Left kidney (tissue), 1 donor: ENCODE measurements at regions not wholly inside any gene's neighbourhood (a gene's known extent, or its start where the extent isn't known, plus 50 kb on each side); places are given as distances from the start of the nearest gene placed in this dataset.
"Not testable (repeated sequence)": the region's sequence is repeated elsewhere in the genome, so short reads cannot be mapped to it uniquely, and the experiment has no call there.

Source experiments
- DNase-seq: peaks from one replicate; pipeline ENCODE4 v3.0.0-alpha.2; 2013

- no peak for DNase-seq
Observed at GRCh38 chr2:52264911-52265310, 1233.0 kb upstream of the NRXN1 start.

- DNase-seq, result no peak
Observed at GRCh38 chr2:52264488-52264887, 1232.6 kb upstream of the NRXN1 start.

GRCh38 chr2:52260904-52261303 lies 1229.0 kb upstream of the NRXN1 start:
- no peak for DNase-seq

GRCh38 chr2:52258967-52259366 lies 1227.0 kb upstream of the NRXN1 start:
- not testable (repeated sequence) for DNase-seq

DNA sequence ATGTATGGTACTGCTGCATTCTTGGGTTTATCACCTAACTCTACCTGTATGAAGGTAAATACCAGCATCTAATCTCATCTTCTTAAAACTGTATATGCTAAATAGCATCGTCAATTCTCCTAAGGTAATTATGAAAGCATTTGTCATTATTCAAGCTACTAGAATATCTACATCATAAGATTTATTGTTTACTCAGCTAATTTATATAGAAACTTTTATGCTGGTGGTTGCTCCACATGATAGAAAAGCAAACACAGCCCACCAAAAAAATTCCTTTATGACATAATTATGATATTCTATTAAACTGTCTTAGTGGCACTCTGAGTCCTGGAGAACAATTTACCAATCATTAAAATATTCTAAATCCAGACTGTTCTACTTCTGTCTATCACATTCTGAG lies 1226.1 kb upstream of the NRXN1 start:
- no peak for DNase-seq

GRCh38 chr2:52253416-52253980 lies 1221.6 kb upstream of the NRXN1 start:
- no peak for DNase-seq

- DNase-seq, result no peak
Observed at GRCh38 chr2:52238782-52239181, 1206.8 kb upstream of the NRXN1 start.

- no peak for DNase-seq
Observed at GRCh38 chr2:52222128-52222527, 1190.2 kb upstream of the NRXN1 start.

GRCh38 chr2:52220393-52220792 lies 1188.5 kb upstream of the NRXN1 start:
- DNase-seq, result no peak

- DNase-seq, result no peak
Observed at GRCh38 chr2:52210611-52211010, 1178.7 kb upstream of the NRXN1 start.

DNA sequence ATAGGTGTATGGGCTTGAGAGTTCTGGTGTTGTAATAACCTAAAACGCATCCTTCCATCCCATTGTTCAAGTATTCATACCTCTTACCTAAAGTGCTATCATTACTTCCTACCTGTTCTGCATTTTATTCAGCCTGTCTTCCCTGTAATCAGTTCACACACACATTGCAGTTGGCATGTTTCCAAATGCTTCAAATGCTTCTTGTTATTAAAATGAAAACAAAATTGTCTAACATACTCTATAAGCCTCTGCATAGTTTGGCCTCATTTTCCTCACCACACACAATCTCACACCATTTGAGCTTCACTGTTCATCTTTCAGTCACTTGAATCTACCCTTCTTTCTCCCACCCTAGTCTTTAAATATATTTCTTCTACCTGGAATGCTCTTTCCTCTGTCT lies 1178.2 kb upstream of the NRXN1 start:
- DNase-seq, result no peak

DNA sequence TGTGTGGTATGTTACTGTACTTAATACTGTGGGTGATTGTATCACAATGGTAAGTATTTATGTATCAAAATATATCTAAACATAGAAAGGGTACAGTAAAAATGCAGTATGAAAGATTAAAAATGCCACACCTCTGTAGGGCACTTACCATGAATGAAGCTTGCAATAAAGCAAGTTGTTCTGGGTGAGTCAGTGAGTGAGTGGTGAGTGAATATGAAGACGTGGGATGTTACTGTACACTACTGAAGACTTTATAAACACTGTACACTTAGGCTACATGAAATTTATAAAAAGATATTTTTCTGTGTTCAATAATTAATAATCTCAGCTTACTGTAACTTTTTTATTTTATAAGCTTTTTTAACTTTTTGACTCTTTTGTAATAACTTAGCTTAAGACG lies 1162.4 kb upstream of the NRXN1 start:
- no peak for DNase-seq

DNA sequence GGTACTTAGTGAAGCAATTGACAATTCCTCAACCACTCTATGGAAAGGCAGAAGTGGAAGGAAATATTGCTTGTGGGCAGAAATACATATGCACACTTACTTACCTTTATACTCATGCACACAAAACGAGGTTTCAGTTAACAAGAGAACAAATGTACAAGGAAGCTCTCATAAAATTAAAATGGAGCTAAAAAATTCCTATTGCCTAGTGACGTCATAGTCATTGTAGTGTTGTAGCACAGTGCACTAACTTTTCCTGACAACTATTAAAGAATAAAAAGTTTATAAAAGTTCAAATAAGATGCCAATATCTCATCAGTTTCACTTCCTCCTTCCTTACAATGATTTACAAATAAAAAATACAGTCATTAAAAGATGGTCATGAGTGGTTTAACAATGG lies 1161.9 kb upstream of the NRXN1 start:
- no peak for DNase-seq

- DNase-seq, result no peak
Observed at GRCh38 chr2:52192656-52193055, 1160.7 kb upstream of the NRXN1 start.

GRCh38 chr2:52181080-52181479 lies 1149.1 kb upstream of the NRXN1 start:
- no peak for DNase-seq

- no peak for DNase-seq
Observed at GRCh38 chr2:52178845-52179244, 1146.9 kb upstream of the NRXN1 start.

GRCh38 chr2:52145005-52145404 lies 1113.1 kb upstream of the NRXN1 start:
- DNase-seq, result no peak

GRCh38 chr2:52144590-52144989 lies 1112.7 kb upstream of the NRXN1 start:
- no peak for DNase-seq

DNA sequence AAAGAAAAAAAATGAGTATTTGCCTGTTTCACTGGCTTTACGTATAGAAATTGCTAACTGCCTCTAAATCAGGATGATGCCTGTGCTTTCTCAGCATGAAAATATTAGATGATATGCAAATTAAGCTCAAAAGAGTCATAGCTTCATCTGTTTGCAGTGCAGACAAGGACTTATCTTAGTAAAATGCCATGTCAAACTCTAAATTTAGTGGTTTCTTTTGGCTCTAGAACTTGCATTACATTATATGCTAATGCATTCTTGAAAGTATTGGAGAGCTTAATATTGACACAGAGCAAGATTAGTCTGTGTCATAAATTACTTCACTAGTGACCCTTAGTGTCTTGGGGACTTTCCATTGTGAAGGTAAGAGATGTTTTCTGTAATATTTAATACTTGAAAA lies 1109.1 kb upstream of the NRXN1 start:
- DNase-seq, result no peak

DNA sequence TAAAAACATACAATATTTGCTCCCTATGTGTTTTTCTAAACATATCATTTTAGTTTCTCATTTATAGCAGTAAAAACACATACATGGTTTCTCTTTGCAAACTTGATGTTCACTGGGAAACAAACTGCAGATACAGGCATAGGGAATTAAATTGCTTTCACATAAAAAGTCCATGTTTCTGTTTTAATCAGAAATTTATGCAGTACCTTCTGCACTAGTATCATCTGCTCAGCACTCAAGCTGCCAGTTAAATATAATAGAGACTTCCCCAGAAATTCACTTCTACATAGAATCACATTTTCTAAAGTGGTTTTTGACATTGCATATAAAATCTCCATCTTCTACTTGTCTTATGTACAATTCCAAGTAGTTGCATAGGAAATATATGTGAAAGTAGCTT lies 1107.3 kb upstream of the NRXN1 start:
- DNase-seq, result no peak

GRCh38 chr2:52135235-52135634 lies 1103.3 kb upstream of the NRXN1 start:
- DNase-seq, result no peak

- DNase-seq, result no peak
Observed at GRCh38 chr2:52128081-52128480, 1096.1 kb upstream of the NRXN1 start.

DNA sequence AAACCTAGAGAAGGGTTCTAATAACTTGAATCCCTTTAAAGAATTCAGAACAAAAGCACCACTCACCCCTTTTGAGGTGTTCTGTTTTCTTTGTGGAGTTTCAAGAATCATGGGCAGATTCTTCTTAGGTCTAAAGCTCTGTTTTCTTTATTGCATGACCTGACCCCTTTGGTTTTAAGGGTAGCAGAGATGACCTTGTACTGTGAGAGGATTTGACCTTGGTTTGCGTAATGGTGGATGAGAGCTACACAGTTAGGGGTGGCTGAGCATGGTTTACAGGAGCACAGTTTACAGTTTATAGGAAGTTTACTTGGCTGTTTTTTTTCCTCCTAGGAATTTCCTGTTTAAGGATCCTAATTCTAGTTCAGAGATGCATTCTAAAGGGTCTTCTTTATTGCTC lies 1095.6 kb upstream of the NRXN1 start:
- DNase-seq, result no peak

DNA sequence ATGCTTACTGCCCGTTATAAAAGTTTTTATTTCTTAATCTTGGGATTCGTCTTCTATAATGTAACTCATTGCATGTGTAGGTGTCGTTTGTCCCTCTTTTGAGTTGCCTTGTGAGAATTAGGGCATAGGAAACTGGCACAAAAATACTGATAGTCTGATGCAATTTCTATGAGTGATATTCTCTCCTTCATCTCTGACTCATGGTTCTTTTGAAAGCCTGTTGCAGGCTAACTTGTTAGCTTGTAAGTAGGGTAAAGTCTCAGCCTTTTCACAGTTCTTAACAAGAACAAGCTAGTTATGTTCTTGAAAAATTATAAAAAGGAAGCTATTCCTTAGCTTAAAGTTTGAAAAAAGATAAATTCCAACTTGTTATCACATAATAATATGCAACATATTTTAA lies 1085.4 kb upstream of the NRXN1 start:
- no peak for DNase-seq

DNA sequence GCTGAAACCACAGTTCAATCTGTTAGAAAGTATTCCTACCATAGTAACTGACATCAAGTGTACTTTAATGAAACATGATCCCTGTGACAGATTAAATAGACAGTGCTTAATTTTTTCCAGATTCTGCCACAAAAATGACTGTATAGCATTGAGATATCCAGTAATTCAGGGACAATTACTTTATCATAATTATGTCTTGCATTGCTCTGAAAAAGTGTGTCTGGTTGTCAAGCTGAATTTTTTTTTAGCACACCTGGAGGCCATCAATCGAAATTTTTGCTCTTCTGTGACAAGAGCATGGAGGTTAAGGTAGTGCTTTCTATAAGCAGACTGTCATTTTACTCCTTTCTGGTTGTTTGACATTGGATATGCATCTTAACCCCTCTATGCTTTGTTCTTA lies 1083.8 kb upstream of the NRXN1 start:
- DNase-seq, result no peak
